Suppressor macrophage treated with lipopolysaccharide for 1 hour (primary cell): ENCODE measurements at regions not wholly inside any gene's neighbourhood (a gene's known extent, or its start where the extent isn't known, plus 50 kb on each side); places are given as distances from the start of the nearest gene placed in this dataset.
"Not testable (repeated sequence)": the region's sequence is repeated elsewhere in the genome, so short reads cannot be mapped to it uniquely, and the experiment has no call there.

Source experiments
- DNase-seq, 3 donors: peaks; one replicate each; pipeline ENCODE4 v3.0.0-alpha.2; 2020 to 2022

- DNase-seq = no peak
Measured at GRCh38 chr1:101122452-101123166, 97.0 kb upstream of the DPH5 start.

GRCh38 chr1:101121975-101122374 is 96.4 kb upstream of the DPH5 start:
- DNase-seq = no peak

DNA sequence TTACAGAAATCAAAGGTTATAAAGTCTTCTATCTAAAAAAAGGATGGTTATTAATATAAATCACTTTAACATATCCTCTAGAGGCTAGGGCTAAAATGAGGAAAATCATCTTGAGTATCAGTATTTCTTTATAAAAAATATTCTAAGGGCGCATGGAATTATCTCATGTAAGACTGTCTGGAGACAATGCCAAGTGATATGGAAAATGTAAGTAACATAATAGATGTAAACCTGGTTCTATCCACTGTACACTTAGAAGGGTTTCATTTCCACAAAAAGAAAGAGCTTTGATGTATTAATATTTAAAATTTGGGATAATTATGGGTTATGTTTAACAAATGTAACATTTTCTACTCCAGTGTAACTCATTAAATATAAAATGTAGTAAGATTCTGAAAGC is 95.9 kb upstream of the DPH5 start:
- DNase-seq = no peak

- DNase-seq = no peak
Measured at GRCh38 chr1:101120868-101121267, 95.3 kb upstream of the DPH5 start.

- DNase-seq = no peak
Measured at GRCh38 chr1:101119289-101119688, 93.7 kb upstream of the DPH5 start.

DNA sequence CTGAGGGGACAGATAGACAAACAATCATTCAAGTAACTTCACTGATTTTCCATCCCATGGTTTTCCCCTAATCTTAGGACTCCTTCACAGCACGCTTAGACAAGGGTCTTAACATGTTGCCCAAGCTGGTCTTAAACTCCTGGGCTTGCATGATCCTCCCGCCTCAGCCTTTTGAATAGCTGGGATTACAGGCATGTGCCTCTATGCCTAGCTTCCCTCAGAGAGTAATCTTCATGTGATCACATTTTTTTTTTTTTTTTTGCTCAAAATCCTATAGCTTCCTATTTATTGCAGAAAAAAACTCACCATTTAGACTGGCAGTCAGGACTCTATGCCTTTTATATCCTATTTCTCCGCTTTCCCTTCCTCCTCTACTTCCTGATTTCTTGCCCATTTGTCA is 90.4 kb upstream of the DPH5 start:
- peak; percentile 14 to 45 (median 45) for DNase-seq

GRCh38 chr1:101115112-101115511 is 89.5 kb upstream of the DPH5 start:
- no peak for DNase-seq

GRCh38 chr1:101114128-101114527 is 88.5 kb upstream of the DPH5 start:
- DNase-seq = not testable (repeated sequence)

DNA sequence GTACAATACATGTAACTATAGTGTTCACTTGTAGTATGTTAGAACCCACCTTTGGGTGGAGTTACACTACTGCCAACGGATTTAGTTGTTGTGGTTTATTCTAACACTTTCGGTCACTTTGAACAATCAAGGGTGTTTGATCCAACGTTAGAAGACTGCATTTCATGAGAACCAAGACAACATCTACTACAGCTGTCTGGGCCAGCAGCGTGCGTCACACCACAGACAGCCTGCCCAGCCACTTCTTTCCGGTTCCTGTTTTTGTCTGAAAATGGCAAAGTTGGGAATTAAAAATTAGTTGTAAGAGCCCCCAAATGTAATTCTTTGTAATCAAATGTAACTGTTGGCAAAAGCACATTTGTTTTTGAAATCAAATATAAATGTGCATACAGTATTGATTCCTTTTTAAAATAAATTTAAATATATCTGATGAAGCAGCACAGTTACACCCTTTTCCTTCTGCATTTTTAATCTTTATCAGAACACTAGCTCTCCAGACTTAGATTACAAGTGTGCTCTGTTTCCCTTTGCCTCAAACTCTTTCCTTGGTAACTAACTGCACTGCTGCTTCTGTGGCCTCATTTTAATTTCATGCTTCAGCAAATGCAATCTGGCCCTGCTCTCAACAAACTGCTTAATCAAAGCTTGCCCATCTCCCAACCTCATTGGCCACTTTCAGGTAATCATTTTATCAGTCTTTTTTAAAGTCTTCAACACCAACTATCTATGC is 86.6 kb upstream of the DPH5 start:
- peak; percentile 50 to 57 (median 53) for DNase-seq

- no peak for DNase-seq
Measured at GRCh38 chr1:101111461-101111860, 85.9 kb upstream of the DPH5 start.

GRCh38 chr1:101109791-101110190 is 84.2 kb upstream of the DPH5 start:
- DNase-seq = no peak

DNA sequence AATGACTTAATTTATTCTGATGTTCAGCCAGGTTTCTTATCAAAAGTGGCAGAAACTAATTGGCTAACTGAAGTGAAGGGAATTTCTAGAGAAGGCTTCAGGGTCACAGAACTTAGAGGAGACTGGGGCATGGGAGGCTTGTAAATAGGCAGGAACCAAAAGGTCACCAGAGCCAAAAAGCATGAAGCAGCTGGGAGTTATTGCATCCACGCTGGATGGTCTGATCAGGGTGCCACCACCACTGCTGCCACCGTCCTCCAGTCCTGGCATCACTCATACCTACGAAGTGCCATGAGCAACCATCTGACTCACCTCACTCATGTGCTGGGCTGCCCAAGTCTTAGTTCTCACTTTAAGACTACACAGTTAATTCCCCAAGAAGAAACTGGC is 82.5 kb upstream of the DPH5 start:
- DNase-seq = no peak

GRCh38 chr1:101107496-101108110 is 82.0 kb upstream of the DPH5 start:
- no peak for DNase-seq

- no peak for DNase-seq
Measured at GRCh38 chr1:101105877-101106276, 80.3 kb upstream of the DPH5 start.

DNA sequence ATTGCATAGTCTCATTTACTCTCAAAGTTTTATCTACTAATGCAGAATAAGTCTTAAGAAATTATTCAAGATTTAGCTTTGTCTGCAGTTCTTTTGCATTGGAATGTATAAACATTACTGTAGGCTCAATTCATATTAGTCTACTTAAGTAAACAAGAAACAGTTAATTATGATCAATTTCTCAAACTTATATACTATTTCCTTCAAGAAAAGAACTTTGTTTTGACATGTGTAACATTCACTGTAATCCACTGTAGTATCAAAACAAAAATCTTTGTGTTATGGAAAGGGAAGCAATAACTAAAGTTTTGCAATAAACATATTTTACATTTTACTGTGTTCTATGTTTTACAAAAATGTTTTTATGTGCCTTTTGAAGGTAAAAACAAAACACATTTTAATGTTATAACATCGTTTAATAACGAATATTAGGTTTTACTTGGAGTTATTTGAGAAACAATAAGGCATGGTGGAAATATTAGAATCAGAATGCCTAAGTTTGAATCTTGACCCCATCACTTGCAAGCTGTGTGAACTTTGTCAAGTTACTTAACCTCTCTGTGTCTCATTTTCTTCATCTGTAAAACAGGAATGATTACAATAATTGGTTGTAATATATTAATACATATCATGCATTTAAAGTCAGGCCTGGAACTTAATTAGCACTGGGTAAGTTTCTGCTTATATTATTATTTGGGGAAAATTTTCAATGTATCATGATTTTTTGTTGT is 77.0 kb upstream of the DPH5 start:
- DNase-seq = no peak

DNA sequence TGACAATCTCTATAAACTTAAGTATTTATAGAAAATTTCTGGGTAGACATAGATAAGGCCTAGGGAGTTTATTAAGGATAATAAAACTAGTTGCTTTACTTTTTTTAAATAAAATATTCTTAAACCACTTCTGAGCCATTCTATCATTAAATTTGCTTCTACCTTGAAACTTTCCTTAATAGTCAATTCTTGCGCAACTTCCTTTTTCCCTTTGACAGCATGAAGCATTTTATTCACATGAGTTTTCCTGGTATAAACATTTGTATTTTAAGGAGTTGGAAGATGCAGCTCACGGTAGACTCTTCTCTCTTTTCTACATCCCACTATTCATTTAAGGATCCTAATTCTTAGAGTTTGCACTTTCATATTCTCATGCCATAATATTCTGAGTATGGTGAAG is 75.8 kb upstream of the DPH5 start:
- peak in 2 of 3 donors; percentile 33 to 36 for DNase-seq

- no peak for DNase-seq
Measured at GRCh38 chr1:101100674-101101073, 75.1 kb upstream of the DPH5 start.

GRCh38 chr1:101098907-101099306 is 73.3 kb upstream of the DPH5 start:
- no peak for DNase-seq

DNA sequence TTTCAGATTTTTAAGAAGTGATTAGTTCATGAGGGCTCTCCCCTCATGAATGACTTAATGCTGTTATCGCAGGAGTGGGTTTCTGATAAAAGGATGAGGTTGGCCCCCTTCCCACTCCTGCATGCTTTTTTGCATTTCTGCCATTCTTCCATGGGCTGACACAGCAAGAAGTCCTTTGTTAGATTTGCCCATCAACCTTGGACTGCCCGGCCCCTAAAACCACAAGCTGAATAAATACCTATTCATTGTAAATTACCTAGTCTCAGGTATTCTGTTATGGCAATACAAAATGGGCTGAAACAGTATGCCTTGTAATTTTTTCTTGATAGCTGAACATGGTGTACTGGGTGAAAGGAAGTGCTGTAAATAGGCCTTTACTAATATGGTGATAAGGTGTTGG is 72.7 kb upstream of the DPH5 start:
- no peak for DNase-seq

GRCh38 chr1:101089613-101090338 is 64.2 kb upstream of the DPH5 start:
- DNase-seq = no peak

- no peak for DNase-seq
Measured at GRCh38 chr1:101088431-101088830, 62.8 kb upstream of the DPH5 start.

DNA sequence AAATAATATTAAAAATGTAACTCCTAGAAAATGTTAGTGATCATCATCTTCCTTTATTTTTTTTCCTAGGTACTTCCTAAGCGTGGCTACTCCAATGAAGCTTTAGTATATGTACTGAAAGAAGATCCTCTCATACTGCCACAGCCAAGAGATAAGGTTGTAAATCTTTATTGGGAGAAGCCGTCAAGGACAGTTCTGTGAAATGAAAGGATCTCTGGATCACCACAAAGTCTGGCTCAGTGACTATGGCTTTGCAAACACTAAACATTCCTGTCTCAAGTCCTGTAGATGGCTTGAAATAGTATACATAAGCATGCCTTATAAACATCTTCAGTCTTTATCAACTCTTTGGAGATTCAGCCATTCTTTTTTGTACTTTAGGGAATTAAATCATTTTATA is 61.2 kb upstream of the DPH5 start:
- DNase-seq = no peak
